Ascending aorta (tissue), 2 donors: ENCODE measurements at regions not wholly inside any gene's neighbourhood (a gene's known extent, or its start where the extent isn't known, plus 50 kb on each side); places are given as distances from the start of the nearest gene placed in this dataset.

Experiments
- DNase-seq, 2 donors: peaks; one replicate each; pipeline ENCODE4 v3.0.0-alpha.2; 2019; ENCODE audit warnings: low spot score in 2 of 2
- H3K27ac ChIP-seq, 2 donors: fragments of 200-600 bp; sonication (generic); one replicate each; pipeline ENCODE4 v1.5.1; 2016 to 2017; ENCODE audit warnings: mild to moderate bottlenecking in 1 of 2
- H3K27me3 ChIP-seq: fragments of 200-600 bp; sonication (generic); one replicate; pipeline ENCODE4 v1.5.1; 2017
- H3K36me3 ChIP-seq, 2 donors: fragments of 200-600 bp; sonication (generic); one replicate each; pipeline ENCODE4 v1.5.1; 2016
- H3K4me1 ChIP-seq, 2 donors: fragments of 200-600 bp; sonication (generic); one replicate each; pipeline ENCODE4 v1.5.1; 2016 to 2017; ENCODE audit warnings: mild to moderate bottlenecking in 1 of 2
- H3K4me3 ChIP-seq, 2 donors: fragments of 200-600 bp; sonication (generic); one replicate each; pipeline ENCODE4 v1.5.1; 2016 to 2017; ENCODE audit warnings: mild to moderate bottlenecking in 1 of 2
- H3K9me3 ChIP-seq, 2 donors: fragments of 200-600 bp; sonication (generic); one replicate each; pipeline ENCODE4 v1.5.1; 2016
- intact Hi-C: fragments of 100-400 bp; cut with DNase I; formaldehyde crosslinking; loops from one replicate; pipeline ENCODE4 v1.15.1; 2023
- TF ChIP-seq, protein P1 (sequence below), 3 experiments: fragments of 200-600 bp in 2 of 3; fragments of 450-650 bp in 1 of 3; sonication (generic) in 2 of 3; IDR thresholded peaks; one replicate each; pipeline ENCODE4 v1.5.1; 2016 to 2019; ENCODE audit warnings: antibody characterized with exemption in 3 of 3, mild to moderate bottlenecking in 1 of 3, moderate library complexity in 1 of 3

DNA sequence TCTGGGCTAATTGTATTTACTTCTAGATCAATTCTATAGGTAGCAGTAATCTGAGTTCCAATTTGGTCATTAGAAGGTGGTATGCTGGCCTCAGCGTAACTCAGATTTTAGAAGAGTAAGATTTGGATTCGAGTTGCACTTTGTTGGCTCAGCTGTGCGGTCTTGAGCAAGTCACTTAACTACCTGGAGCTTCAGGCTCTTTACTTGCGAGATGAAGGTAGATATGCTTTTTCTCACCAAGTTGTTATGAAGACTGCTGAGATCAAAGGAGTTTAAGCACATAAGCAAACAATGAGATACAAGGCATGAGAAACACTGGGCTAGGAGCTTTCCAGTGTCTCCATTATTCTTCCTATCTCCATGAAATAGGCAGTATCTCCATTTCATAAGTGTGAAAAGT, 133.8 kb upstream of the RANBP3L start:
- no peak for DNase-seq
- no peaks in the 10 kb centered on the region for H3K36me3 ChIP-seq

DNA sequence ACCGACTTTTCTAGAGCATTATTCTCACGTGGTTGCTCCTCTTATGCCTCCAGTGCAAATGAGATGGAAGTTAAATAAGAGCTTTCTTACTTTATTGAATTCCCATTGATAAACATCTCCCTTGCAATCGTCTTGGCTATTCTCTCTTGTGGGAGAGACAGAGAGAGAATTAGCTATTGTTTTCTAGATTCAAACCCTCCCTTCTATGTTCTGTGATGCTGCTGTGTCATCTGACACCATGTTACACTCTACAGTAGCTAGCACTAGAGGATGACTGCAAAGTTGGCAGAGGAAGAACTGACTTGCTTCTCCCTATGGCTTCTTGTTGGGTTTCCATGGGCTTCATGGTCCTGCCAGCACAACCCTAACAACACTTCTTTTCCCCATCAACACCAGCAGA, 134.6 kb upstream of the RANBP3L start:
- Histone ChIP-seq H3K36me3 (no peaks in the 10 kb centered on the region), H3K27me3 (no peaks in the 10 kb centered on the region), H3K4me1 (no peaks in the 10 kb centered on the region), H3K27ac (no peak overlapping the region), H3K4me3 (no peak overlapping the region), H3K9me3 (no peaks in the 10 kb centered on the region)
- DNase-seq, result no peak
- intact Hi-C loops, result no loop called here
- TF ChIP-seq, protein P1, sequence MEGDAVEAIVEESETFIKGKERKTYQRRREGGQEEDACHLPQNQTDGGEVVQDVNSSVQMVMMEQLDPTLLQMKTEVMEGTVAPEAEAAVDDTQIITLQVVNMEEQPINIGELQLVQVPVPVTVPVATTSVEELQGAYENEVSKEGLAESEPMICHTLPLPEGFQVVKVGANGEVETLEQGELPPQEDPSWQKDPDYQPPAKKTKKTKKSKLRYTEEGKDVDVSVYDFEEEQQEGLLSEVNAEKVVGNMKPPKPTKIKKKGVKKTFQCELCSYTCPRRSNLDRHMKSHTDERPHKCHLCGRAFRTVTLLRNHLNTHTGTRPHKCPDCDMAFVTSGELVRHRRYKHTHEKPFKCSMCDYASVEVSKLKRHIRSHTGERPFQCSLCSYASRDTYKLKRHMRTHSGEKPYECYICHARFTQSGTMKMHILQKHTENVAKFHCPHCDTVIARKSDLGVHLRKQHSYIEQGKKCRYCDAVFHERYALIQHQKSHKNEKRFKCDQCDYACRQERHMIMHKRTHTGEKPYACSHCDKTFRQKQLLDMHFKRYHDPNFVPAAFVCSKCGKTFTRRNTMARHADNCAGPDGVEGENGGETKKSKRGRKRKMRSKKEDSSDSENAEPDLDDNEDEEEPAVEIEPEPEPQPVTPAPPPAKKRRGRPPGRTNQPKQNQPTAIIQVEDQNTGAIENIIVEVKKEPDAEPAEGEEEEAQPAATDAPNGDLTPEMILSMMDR (IDR thresholded peaks at IDR 0.05), result no peak

More for the DNA sequence above, 133.8 kb upstream of the RANBP3L start:
- Histone ChIP-seq H3K4me1 (no peaks in the 10 kb centered on the region), H3K4me3 (no peak overlapping the region), H3K27me3 (no peaks in the 10 kb centered on the region), H3K27ac (no peak overlapping the region), H3K9me3 (no peaks in the 10 kb centered on the region)
- intact Hi-C loops, result no loop called here
- TF ChIP-seq, protein P1 (IDR thresholded peaks at IDR 0.05), result no peak

- no peak overlapping the region for H3K27ac ChIP-seq
- TF ChIP-seq, protein P1 (IDR thresholded peaks at IDR 0.05), result no peak
- intact Hi-C loops, result no loop called here
- no peaks in the 10 kb centered on the region for H3K4me1 ChIP-seq
- no peaks in the 10 kb centered on the region for H3K27me3 ChIP-seq
- no peak for DNase-seq
- no peak overlapping the region for H3K4me3 ChIP-seq
- H3K9me3 ChIP-seq, result no peaks in the 10 kb centered on the region
- no peaks in the 10 kb centered on the region for H3K36me3 ChIP-seq
These were observed 137.3 kb upstream of the RANBP3L start for GRCh38 chr5:36438765-36439561.

- H3K27me3 ChIP-seq, result no peaks in the 10 kb centered on the region
- H3K36me3 ChIP-seq, result no peaks in the 10 kb centered on the region
- intact Hi-C loops, result no loop called here
- DNase-seq, result no peak
- H3K4me1 ChIP-seq, result peaks cover 0 to 3% of the 10 kb centered on the region in 2 donors
- no peaks in the 10 kb centered on the region for H3K9me3 ChIP-seq
- TF ChIP-seq, protein P1 (IDR thresholded peaks at IDR 0.05), result no peak
- no peak overlapping the region for H3K27ac ChIP-seq
- no peak overlapping the region for H3K4me3 ChIP-seq
These were observed 138.6 kb upstream of the RANBP3L start for GRCh38 chr5:36440300-36440699.

- Histone ChIP-seq H3K27ac (no peak overlapping the region), H3K4me1 (peaks cover 0 to 3% of the 10 kb centered on the region in 2 donors), H3K4me3 (no peak overlapping the region), H3K36me3 (no peaks in the 10 kb centered on the region), H3K9me3 (no peaks in the 10 kb centered on the region), H3K27me3 (no peaks in the 10 kb centered on the region)
- intact Hi-C loops, result no loop called here
- DNase-seq, result no peak
- TF ChIP-seq, protein P1 (IDR thresholded peaks at IDR 0.05), result no peak
These were observed 139.6 kb upstream of the RANBP3L start for GRCh38 chr5:36441280-36441679.
